ENCODE measurements at regions not wholly inside any gene's neighbourhood (a gene's known extent, or its start where the extent isn't known, plus 50 kb on each side); places are given as distances from the start of the nearest gene placed in this dataset.
"Not testable (repeated sequence)": the region's sequence is repeated elsewhere in the genome, so short reads cannot be mapped to it uniquely, and the experiment has no call there.

GRCh38 chr20:5470458-5470857 is 140.3 kb downstream of the GPCPD1 start:
- H3K4me3 ChIP-seq (ENCODE audit: low read depth, low read length) = no peak overlapping the region
- no peak for TF ChIP-seq CTCF (IDR thresholded peaks at IDR 0.05; ENCODE audit: borderline replicate concordance, insufficient read depth, low read depth, low read length)

GRCh38 chr20:5469111-5469510 is 141.7 kb downstream of the GPCPD1 start:
- no peak for TF ChIP-seq CTCF (IDR thresholded peaks at IDR 0.05; ENCODE audit: borderline replicate concordance, insufficient read depth, low read depth, low read length)
- no peak overlapping the region for H3K4me3 ChIP-seq (ENCODE audit: low read depth, low read length)

- no peak overlapping the region for H3K4me3 ChIP-seq (ENCODE audit: low read depth, low read length)
- no peak for TF ChIP-seq CTCF (IDR thresholded peaks at IDR 0.05; ENCODE audit: borderline replicate concordance, insufficient read depth, low read depth, low read length)
These were observed 143.7 kb downstream of the GPCPD1 start for GRCh38 chr20:5467086-5467485.

- no peak for TF ChIP-seq CTCF (IDR thresholded peaks at IDR 0.05; ENCODE audit: borderline replicate concordance, insufficient read depth, low read depth, low read length)
- no peak overlapping the region for H3K4me3 ChIP-seq (ENCODE audit: low read depth, low read length)
These were observed 145.2 kb downstream of the GPCPD1 start for GRCh38 chr20:5465604-5465927.

- no peak overlapping the region for H3K4me3 ChIP-seq (ENCODE audit: low read depth, low read length)
- no peak for TF ChIP-seq CTCF (IDR thresholded peaks at IDR 0.05; ENCODE audit: borderline replicate concordance, insufficient read depth, low read depth, low read length)
These were observed 145.8 kb downstream of the GPCPD1 start for GRCh38 chr20:5464901-5465603.

GRCh38 chr20:5463007-5463686 is 146.4 kb upstream of the PROKR2 start:
- no peak for TF ChIP-seq CTCF (IDR thresholded peaks at IDR 0.05; ENCODE audit: borderline replicate concordance, insufficient read depth, low read depth, low read length)
- H3K4me3 ChIP-seq (ENCODE audit: low read depth, low read length) = no peak overlapping the region

- not testable (repeated sequence) for H3K4me3 ChIP-seq (ENCODE audit: low read depth, low read length)
These were observed 137.0 kb upstream of the PROKR2 start for GRCh38 chr20:5453745-5454144.

- H3K4me3 ChIP-seq (ENCODE audit: low read depth, low read length) = not testable (repeated sequence)
These were observed 136.6 kb upstream of the PROKR2 start for GRCh38 chr20:5453316-5453715.

GRCh38 chr20:5452691-5453090 is 135.9 kb upstream of the PROKR2 start:
- not testable (repeated sequence) for H3K4me3 ChIP-seq (ENCODE audit: low read depth, low read length)

GRCh38 chr20:5452286-5452685 is 135.5 kb upstream of the PROKR2 start:
- not testable (repeated sequence) for H3K4me3 ChIP-seq (ENCODE audit: low read depth, low read length)

Measured in GM12875 (cell line).